ENCODE measurements at regions not wholly inside any gene's neighbourhood (a gene's known extent, or its start where the extent isn't known, plus 50 kb on each side); places are given as distances from the start of the nearest gene placed in this dataset.

DNA sequence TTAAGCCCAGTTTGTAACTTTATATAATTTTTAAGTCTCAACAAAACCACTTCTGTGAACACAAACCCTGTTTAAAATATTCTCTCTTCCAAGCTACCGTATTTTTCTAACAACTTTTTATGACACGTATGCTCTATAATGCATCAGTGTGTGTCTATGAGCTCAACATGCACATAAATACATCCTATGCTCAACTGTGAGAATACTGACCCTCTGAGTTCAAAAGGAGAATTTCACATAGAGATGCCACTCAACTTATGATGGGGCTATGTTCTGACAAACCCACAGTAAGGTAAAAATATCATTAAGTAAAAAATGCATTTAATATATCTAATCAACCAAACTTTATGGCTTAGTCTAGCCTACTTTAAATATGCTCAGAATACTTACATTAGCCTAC lies 1139.7 kb upstream of the SPRY2 start:
- H3K27ac ChIP-seq (replicated peaks) = no peak overlapping the region
- DNase-seq (ENCODE audit: low read depth in 1 of 2, low spot score in 1 of 2) = no peak
- TF ChIP-seq, protein P1, sequence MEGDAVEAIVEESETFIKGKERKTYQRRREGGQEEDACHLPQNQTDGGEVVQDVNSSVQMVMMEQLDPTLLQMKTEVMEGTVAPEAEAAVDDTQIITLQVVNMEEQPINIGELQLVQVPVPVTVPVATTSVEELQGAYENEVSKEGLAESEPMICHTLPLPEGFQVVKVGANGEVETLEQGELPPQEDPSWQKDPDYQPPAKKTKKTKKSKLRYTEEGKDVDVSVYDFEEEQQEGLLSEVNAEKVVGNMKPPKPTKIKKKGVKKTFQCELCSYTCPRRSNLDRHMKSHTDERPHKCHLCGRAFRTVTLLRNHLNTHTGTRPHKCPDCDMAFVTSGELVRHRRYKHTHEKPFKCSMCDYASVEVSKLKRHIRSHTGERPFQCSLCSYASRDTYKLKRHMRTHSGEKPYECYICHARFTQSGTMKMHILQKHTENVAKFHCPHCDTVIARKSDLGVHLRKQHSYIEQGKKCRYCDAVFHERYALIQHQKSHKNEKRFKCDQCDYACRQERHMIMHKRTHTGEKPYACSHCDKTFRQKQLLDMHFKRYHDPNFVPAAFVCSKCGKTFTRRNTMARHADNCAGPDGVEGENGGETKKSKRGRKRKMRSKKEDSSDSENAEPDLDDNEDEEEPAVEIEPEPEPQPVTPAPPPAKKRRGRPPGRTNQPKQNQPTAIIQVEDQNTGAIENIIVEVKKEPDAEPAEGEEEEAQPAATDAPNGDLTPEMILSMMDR (IDR thresholded peaks at IDR 0.05; ENCODE audit: insufficient read depth, low read length) = no peak
- TF ChIP-seq, protein P2, sequence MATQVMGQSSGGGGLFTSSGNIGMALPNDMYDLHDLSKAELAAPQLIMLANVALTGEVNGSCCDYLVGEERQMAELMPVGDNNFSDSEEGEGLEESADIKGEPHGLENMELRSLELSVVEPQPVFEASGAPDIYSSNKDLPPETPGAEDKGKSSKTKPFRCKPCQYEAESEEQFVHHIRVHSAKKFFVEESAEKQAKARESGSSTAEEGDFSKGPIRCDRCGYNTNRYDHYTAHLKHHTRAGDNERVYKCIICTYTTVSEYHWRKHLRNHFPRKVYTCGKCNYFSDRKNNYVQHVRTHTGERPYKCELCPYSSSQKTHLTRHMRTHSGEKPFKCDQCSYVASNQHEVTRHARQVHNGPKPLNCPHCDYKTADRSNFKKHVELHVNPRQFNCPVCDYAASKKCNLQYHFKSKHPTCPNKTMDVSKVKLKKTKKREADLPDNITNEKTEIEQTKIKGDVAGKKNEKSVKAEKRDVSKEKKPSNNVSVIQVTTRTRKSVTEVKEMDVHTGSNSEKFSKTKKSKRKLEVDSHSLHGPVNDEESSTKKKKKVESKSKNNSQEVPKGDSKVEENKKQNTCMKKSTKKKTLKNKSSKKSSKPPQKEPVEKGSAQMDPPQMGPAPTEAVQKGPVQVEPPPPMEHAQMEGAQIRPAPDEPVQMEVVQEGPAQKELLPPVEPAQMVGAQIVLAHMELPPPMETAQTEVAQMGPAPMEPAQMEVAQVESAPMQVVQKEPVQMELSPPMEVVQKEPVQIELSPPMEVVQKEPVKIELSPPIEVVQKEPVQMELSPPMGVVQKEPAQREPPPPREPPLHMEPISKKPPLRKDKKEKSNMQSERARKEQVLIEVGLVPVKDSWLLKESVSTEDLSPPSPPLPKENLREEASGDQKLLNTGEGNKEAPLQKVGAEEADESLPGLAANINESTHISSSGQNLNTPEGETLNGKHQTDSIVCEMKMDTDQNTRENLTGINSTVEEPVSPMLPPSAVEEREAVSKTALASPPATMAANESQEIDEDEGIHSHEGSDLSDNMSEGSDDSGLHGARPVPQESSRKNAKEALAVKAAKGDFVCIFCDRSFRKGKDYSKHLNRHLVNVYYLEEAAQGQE (IDR thresholded peaks at IDR 0.05; ENCODE audit: insufficient replicate concordance, low read depth) = no peak
- TF ChIP-seq SPI1 (IDR thresholded peaks at IDR 0.05; ENCODE audit: borderline replicate concordance, low read depth) (no peak), GABPA (IDR thresholded peaks at IDR 0.05; ENCODE audit: low read depth) (no peak), POLR2AphosphoS5 (IDR thresholded peaks at IDR 0.05; ENCODE audit: low read depth) (no peak)

DNA sequence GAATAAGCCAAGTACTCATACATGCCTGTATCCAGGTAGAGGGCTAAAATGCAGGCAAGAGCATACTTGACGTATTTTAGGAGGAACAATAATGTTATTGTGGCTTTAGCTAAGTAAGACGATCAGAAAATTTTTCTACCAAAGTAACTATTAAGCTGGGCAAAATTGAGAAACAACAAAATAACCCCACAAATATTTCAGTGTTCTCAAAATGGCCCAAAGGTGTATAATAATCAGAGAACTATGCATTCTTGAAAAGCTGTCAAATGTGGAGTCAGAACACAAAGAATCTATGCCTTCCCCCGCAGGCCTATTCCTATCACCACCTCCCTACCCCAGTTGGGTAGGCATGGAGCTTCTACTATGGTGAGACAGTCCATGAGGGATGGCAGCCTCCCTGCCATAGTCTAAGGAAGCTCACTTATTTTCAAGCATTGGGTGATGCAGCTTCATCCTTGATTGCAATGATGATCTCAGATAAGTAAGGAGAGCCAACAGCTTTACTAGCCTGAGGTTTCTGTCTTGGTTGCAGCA lies 1132.5 kb upstream of the SPRY2 start:
- no peak overlapping the region for H3K27ac ChIP-seq (replicated peaks)
- DNase-seq (ENCODE audit: low read depth in 1 of 2, low spot score in 1 of 2) = no peak
- no peaks in the 10 kb centered on the region for H3K27me3 ChIP-seq (ENCODE audit: insufficient read depth, poor library complexity, severe bottlenecking)
- TF ChIP-seq POLR2AphosphoS5 (IDR thresholded peaks at IDR 0.05; ENCODE audit: low read depth) (no peak), SPI1 (IDR thresholded peaks at IDR 0.05; ENCODE audit: borderline replicate concordance, low read depth) (no peak), GABPA (IDR thresholded peaks at IDR 0.05; ENCODE audit: low read depth) (no peak)
- TF ChIP-seq, protein P2 (IDR thresholded peaks at IDR 0.05; ENCODE audit: insufficient replicate concordance, low read depth) = no peak
- TF ChIP-seq, protein P1 (IDR thresholded peaks at IDR 0.05; ENCODE audit: insufficient read depth, low read length) = no peak
- H3K4me3 ChIP-seq (replicated peaks; ENCODE audit: insufficient read depth, low read length) = no peak overlapping the region

More for the DNA sequence above, 1139.7 kb upstream of the SPRY2 start:
- no peaks in the 10 kb centered on the region for H3K27me3 ChIP-seq (ENCODE audit: insufficient read depth, poor library complexity, severe bottlenecking)
- no peak overlapping the region for H3K4me3 ChIP-seq (replicated peaks; ENCODE audit: insufficient read depth, low read length)

DNA sequence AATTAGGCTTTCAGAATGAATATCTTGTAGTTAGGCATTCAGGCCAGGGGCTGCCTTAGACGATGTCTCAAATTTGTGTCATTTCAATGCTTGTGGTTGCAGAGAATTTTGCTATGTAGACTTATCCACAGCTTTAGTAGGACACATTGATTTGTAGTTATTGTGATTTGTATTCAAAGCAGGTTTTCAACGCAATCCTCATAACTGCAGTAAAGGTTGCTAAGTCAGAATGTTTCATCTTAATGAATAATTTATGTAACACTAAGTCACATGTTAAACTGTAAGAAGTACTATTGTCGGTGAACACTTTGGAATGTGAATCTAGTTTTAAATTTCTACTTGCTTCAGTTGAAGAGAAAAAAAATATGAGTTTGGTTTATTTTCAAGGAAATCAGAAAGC lies 1117.2 kb upstream of the SPRY2 start:
- DNase-seq (ENCODE audit: low read depth in 1 of 2, low spot score in 1 of 2) = no peak
- TF ChIP-seq GABPA (IDR thresholded peaks at IDR 0.05; ENCODE audit: low read depth) = no peak
- no peak for TF ChIP-seq POLR2AphosphoS5 (IDR thresholded peaks at IDR 0.05; ENCODE audit: low read depth)
- TF ChIP-seq, protein P2 (IDR thresholded peaks at IDR 0.05; ENCODE audit: insufficient replicate concordance, low read depth) = no peak
- TF ChIP-seq SPI1 (IDR thresholded peaks at IDR 0.05; ENCODE audit: borderline replicate concordance, low read depth) = no peak
- TF ChIP-seq, protein P1 (IDR thresholded peaks at IDR 0.05; ENCODE audit: insufficient read depth, low read length) = no peak
- no peak overlapping the region for H3K4me3 ChIP-seq (replicated peaks; ENCODE audit: insufficient read depth, low read length)
- H3K27me3 ChIP-seq (ENCODE audit: insufficient read depth, poor library complexity, severe bottlenecking) = no peaks in the 10 kb centered on the region
- H3K27ac ChIP-seq (replicated peaks) = no peak overlapping the region

Measured in HL-60 (cell line).